HEK293 (cell line): ENCODE measurements at regions not wholly inside any gene's neighbourhood (a gene's known extent, or its start where the extent isn't known, plus 50 kb on each side); places are given as distances from the start of the nearest gene placed in this dataset.

Experiments used
- CTCF ChIA-PET: fragments of 350-600 bp; formaldehyde crosslinking; extraction: SDS; loops from one replicate; lab custom pipeline; 2021; ENCODE audit warnings: antibody characterized with exemption; lab: Yijun Ruan, JAX
- POLR2A ChIA-PET: fragments of 300-600 bp; formaldehyde crosslinking; extraction: SDS; loops from one replicate; lab custom pipeline; 2020; ENCODE audit warnings: antibody characterized with exemption, inconsistent platforms; lab: Yijun Ruan, JAX
- H3K27ac ChIP-seq: fragments of 200-500 bp; sonication (Bioruptor generic); 2 replicates; pipeline ENCODE4 v1.5.1; 2014; ENCODE audit warnings: low read depth, low read length, control low read depth, inconsistent platforms; ENCODE audit errors: extremely low read depth
- H3K36me3 ChIP-seq, 2 experiments: fragments of 200-500 bp in 1 of 2; sonication (Bioruptor generic) in 1 of 2; 1 replicate in 1 of 2; 2 replicates in 1 of 2; pipeline ENCODE4 v1.5.1; 2014 to 2017; ENCODE audit warnings: inconsistent platforms in 2 of 2, low read length in 2 of 2; ENCODE audit not compliant: control insufficient read depth in 2 of 2, insufficient read depth in 1 of 2
- H3K4me1 ChIP-seq: fragments of 200-500 bp; sonication (Bioruptor generic); 2 replicates; pipeline ENCODE4 v1.5.1; 2014; ENCODE audit warnings: mild to moderate bottlenecking, low read length, inconsistent platforms; ENCODE audit not compliant: control insufficient read depth, insufficient read depth
- H3K4me3 ChIP-seq: 2 replicates; pipeline ENCODE4 v1.5.1; 2011; ENCODE audit warnings: low read depth, mild to moderate bottlenecking, control low read depth, low read length, moderate library complexity
- H3K9me3 ChIP-seq: fragments of 200-500 bp; sonication (Bioruptor generic); 2 replicates; pipeline ENCODE4 v1.5.1; 2014; ENCODE audit warnings: low read depth, low read length, inconsistent platforms; ENCODE audit not compliant: control insufficient read depth, insufficient read depth
- KLF9 ChIP-seq: fragments of 450-650 bp; formaldehyde crosslinking; IDR thresholded peaks from 2 replicates; pipeline ENCODE4 v1.5.1; 2016; ENCODE audit warnings: missing biosample characterization, missing genetic modification characterization, low read depth
- MZF1 ChIP-seq: fragments of 450-650 bp; formaldehyde crosslinking; IDR thresholded peaks from 2 replicates; pipeline ENCODE4 v1.5.1; 2017; ENCODE audit warnings: missing biosample characterization, missing genetic modification characterization, borderline replicate concordance
- REPIN1 ChIP-seq: fragments of 450-650 bp; formaldehyde crosslinking; IDR thresholded peaks from 2 replicates; pipeline ENCODE4 v1.5.1; 2017; ENCODE audit warnings: missing biosample characterization, missing genetic modification characterization, low read depth
- SCRT2 ChIP-seq: fragments of 450-650 bp; formaldehyde crosslinking; IDR thresholded peaks from 2 replicates; pipeline ENCODE4 v1.5.1; 2016; ENCODE audit warnings: missing biosample characterization, missing genetic modification characterization
- TRIM28 ChIP-seq: IDR thresholded peaks from 2 replicates; pipeline ENCODE4 v1.6.1; 2011; ENCODE audit warnings: low read length, control low read depth, borderline replicate concordance
- ZBTB21 ChIP-seq: fragments of 450-650 bp; formaldehyde crosslinking; IDR thresholded peaks from 2 replicates; pipeline ENCODE4 v1.5.1; 2017; ENCODE audit warnings: missing biosample characterization, missing genetic modification characterization
- ZBTB7A ChIP-seq: fragments of 450-650 bp; formaldehyde crosslinking; IDR thresholded peaks from 2 replicates; pipeline ENCODE4 v1.5.1; 2016; ENCODE audit warnings: low read depth, missing biosample characterization, missing genetic modification characterization
- ZBTB8A ChIP-seq: fragments of 450-650 bp; formaldehyde crosslinking; IDR thresholded peaks from 2 replicates; pipeline ENCODE4 v1.5.1; 2016; ENCODE audit warnings: missing biosample characterization, missing genetic modification characterization
- ZFP37 ChIP-seq: fragments of 450-650 bp; formaldehyde crosslinking; IDR thresholded peaks from 2 replicates; pipeline ENCODE4 v1.5.1; 2016; ENCODE audit warnings: missing biosample characterization, missing genetic modification characterization
- ZNF112 ChIP-seq: fragments of 450-650 bp; formaldehyde crosslinking; IDR thresholded peaks from 2 replicates; pipeline ENCODE4 v1.5.0; 2017; ENCODE audit warnings: missing biosample characterization, missing genetic modification characterization
- ZNF146 ChIP-seq: fragments of 450-650 bp; formaldehyde crosslinking; IDR thresholded peaks from 2 replicates; pipeline ENCODE4 v1.5.1; 2016; ENCODE audit warnings: missing biosample characterization, missing genetic modification characterization
- ZNF19 ChIP-seq: fragments of 450-650 bp; formaldehyde crosslinking; IDR thresholded peaks from 2 replicates; pipeline ENCODE4; 2016; ENCODE audit warnings: missing biosample characterization, missing genetic modification characterization, low read depth
- ZNF2 ChIP-seq: fragments of 450-650 bp; formaldehyde crosslinking; IDR thresholded peaks from 2 replicates; pipeline ENCODE4 v1.5.1; 2016; ENCODE audit warnings: missing biosample characterization, missing genetic modification characterization
- ZNF341 ChIP-seq: fragments of 450-650 bp; formaldehyde crosslinking; IDR thresholded peaks from 2 replicates; pipeline ENCODE4; 2016; ENCODE audit warnings: low read depth, missing biosample characterization, missing genetic modification characterization
- ZNF394 ChIP-seq: fragments of 450-650 bp; formaldehyde crosslinking; IDR thresholded peaks from 2 replicates; pipeline ENCODE4 v1.5.1; 2016; ENCODE audit warnings: missing biosample characterization, missing genetic modification characterization, mild to moderate bottlenecking, moderate library complexity, borderline replicate concordance
- ZNF558 ChIP-seq: fragments of 450-650 bp; formaldehyde crosslinking; IDR thresholded peaks from 2 replicates; pipeline ENCODE4 v1.5.1; 2016; ENCODE audit warnings: missing biosample characterization, missing genetic modification characterization
- ZNF610 ChIP-seq: fragments of 450-650 bp; formaldehyde crosslinking; IDR thresholded peaks from 2 replicates; pipeline ENCODE4 v1.5.1; 2016; ENCODE audit warnings: missing biosample characterization, missing genetic modification characterization, borderline replicate concordance
- ZNF623 ChIP-seq: fragments of 450-650 bp; formaldehyde crosslinking; IDR thresholded peaks from 2 replicates; pipeline ENCODE4 v1.5.1; 2016; ENCODE audit warnings: missing biosample characterization, missing genetic modification characterization
- ZSCAN16 ChIP-seq: fragments of 450-650 bp; formaldehyde crosslinking; IDR thresholded peaks from 2 replicates; pipeline ENCODE4 v1.5.1; 2016; ENCODE audit warnings: missing biosample characterization, missing genetic modification characterization
- TF ChIP-seq, protein P1 (sequence below): fragments of 450-650 bp; formaldehyde crosslinking; IDR thresholded peaks from 2 replicates; pipeline ENCODE4 v1.5.1; 2016; ENCODE audit warnings: missing biosample characterization, missing genetic modification characterization
- TF ChIP-seq, protein P2 (sequence below): fragments of 450-650 bp; formaldehyde crosslinking; IDR thresholded peaks from 2 replicates; pipeline ENCODE4 v1.5.1; 2017; ENCODE audit warnings: missing biosample characterization, missing genetic modification characterization
- TF ChIP-seq, protein P3 (sequence below): fragments of 450-650 bp; formaldehyde crosslinking; IDR thresholded peaks from 2 replicates; pipeline ENCODE4 v1.5.1; 2017; ENCODE audit warnings: missing biosample characterization, mild to moderate bottlenecking, missing genetic modification characterization, moderate library complexity
- TF ChIP-seq, protein P4 (sequence below): fragments of 450-650 bp; formaldehyde crosslinking; IDR thresholded peaks from 2 replicates; pipeline ENCODE4 v1.5.1; 2017; ENCODE audit warnings: missing biosample characterization, missing genetic modification characterization
- TF ChIP-seq, protein P5 (sequence below): IDR thresholded peaks from 2 replicates; pipeline ENCODE4 v1.6.1; 2011; ENCODE audit warnings: mild to moderate bottlenecking, low read depth, low read length, borderline replicate concordance
- TF ChIP-seq, protein P6 (sequence below): fragments of 450-650 bp; formaldehyde crosslinking; IDR thresholded peaks from 2 replicates; pipeline ENCODE4 v1.5.1; 2016; ENCODE audit warnings: missing biosample characterization, missing genetic modification characterization

DNA sequence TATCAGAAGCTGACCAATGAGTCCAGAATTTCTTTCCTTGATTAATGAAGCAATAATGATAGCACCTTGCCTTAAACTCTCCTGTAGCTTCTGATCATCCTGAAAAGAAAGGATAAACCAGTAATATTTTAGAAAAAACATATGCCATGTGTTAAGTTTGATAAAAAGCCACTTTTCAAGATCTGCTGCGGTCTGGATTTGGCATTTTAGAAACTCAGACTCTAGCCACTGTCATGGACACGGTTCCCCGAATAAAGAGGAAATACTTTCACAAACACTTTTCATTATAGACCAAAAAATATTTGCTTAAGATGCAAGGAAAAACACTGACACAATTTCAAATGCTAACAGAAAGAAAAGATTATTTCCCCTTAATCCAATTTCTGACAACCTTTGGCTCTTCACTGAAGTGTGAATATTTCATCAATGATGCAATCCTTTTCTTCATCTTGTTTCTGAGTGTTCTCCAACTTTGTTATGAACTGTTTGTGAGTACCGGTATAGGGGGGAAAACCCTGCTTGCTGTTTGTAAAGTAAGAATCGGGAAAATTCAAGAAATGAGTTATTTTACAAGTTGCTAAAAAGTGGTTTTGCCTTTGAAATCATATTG, 329.5 kb downstream of the CRPPA start:
- CTCF ChIA-PET = interaction anchor here (0.6 to 1.0 kb wide), 2 partner anchors 8 to 16 kb away, joined by 3 to 5 read pairs; no protein-coding TSS in a partner anchor
- Histone ChIP-seq H3K9me3 (no peaks in the 10 kb centered on the region), H3K36me3 (no peaks in the 10 kb centered on the region), H3K27ac (no peak overlapping the region), H3K4me1 (no peaks in the 10 kb centered on the region), H3K4me3 (no peak overlapping the region)
- POLR2A ChIA-PET = no interaction called here
- no peak for TF ChIP-seq ZBTB21 (tag by site-specific recombination)
- TF ChIP-seq ZFP37 (tag by site-specific recombination) = no peak

DNA sequence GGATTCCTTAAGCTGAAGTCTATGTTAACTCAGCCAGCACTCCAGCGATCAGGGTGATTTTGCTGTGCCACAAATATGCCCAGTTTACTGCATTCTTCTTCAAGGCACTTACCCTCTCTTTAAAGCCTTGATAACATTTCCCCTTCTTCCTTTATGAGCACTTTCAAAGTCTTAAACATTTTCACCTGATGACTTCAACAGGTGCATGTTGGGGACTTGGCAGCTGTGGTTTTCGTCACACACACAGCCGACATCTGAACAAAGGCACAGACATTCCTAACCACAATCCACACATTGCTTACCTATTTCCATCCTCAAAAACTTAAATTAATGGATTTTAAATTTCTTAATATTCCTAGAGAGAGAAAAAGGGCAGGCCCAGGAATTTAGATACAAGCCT, 331.5 kb downstream of the CRPPA start:
- no peaks in the 10 kb centered on the region for H3K36me3 ChIP-seq
- CTCF ChIA-PET = no interaction called here
- POLR2A ChIA-PET = no interaction called here
- no peak overlapping the region for H3K27ac ChIP-seq
- TF ChIP-seq, protein P1, sequence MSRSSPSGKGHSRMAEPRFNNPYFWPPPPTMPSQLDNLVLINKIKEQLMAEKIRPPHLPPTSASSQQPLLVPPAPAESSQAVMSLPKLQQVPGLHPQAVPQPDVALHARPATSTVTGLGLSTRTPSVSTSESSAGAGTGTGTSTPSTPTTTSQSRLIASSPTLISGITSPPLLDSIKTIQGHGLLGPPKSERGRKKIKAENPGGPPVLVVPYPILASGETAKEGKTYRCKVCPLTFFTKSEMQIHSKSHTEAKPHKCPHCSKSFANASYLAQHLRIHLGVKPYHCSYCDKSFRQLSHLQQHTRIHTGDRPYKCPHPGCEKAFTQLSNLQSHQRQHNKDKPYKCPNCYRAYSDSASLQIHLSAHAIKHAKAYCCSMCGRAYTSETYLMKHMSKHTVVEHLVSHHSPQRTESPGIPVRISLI (tag by site-specific recombination) = no peak
- TF ChIP-seq ZNF394 (no peak), ZNF19 (tag by site-specific recombination) (no peak), ZNF341 (tag by site-specific recombination) (no peak), ZNF610 (tag by site-specific recombination) (no peak), ZNF2 (tag by site-specific recombination) (no peak), ZBTB8A (tag by site-specific recombination) (no peak), MZF1 (tag by site-specific recombination) (no peak), ZNF623 (tag by site-specific recombination) (no peak), ZBTB7A (no peak), TRIM28 (no peak), SCRT2 (tag by site-specific recombination) (no peak), ZNF146 (tag by site-specific recombination) (no peak)
- TF ChIP-seq, protein P2, sequence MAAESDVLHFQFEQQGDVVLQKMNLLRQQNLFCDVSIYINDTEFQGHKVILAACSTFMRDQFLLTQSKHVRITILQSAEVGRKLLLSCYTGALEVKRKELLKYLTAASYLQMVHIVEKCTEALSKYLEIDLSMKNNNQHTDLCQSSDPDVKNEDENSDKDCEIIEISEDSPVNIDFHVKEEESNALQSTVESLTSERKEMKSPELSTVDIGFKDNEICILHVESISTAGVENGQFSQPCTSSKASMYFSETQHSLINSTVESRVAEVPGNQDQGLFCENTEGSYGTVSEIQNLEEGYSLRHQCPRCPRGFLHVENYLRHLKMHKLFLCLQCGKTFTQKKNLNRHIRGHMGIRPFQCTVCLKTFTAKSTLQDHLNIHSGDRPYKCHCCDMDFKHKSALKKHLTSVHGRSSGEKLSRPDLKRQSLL (tag by site-specific recombination) = no peak
- TF ChIP-seq, protein P3, sequence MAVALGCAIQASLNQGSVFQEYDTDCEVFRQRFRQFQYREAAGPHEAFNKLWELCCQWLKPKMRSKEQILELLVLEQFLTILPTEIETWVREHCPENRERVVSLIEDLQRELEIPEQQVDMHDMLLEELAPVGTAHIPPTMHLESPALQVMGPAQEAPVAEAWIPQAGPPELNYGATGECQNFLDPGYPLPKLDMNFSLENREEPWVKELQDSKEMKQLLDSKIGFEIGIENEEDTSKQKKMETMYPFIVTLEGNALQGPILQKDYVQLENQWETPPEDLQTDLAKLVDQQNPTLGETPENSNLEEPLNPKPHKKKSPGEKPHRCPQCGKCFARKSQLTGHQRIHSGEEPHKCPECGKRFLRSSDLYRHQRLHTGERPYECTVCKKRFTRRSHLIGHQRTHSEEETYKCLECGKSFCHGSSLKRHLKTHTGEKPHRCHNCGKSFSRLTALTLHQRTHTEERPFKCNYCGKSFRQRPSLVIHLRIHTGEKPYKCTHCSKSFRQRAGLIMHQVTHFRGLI (tag by site-specific recombination) = no peak
- no peaks in the 10 kb centered on the region for H3K9me3 ChIP-seq
- no peaks in the 10 kb centered on the region for H3K4me1 ChIP-seq
- no peak overlapping the region for H3K4me3 ChIP-seq

DNA sequence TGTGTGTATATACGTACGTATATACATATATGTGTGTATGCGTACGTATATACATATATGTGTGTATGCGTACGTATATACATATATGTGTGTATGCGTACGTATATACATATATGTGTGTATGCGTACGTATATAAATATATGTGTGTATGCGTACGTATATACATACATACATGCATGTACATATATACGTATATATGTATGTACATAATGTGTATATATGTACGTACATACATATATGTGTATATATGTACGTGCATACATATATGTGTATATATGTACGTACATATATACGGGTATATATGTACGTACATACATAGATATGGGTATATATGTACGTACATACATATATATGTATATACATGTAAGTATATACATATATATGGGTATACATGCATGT, 332.1 kb downstream of the CRPPA start:
- CTCF ChIA-PET = interaction anchor here (1.2 kb wide), 1 partner anchor 9 kb away, joined by 6 read pairs; no protein-coding TSS in a partner anchor
- no peak for TF ChIP-seq ZSCAN16 (tag by site-specific recombination)
- TF ChIP-seq ZNF558 = no peak
- TF ChIP-seq, protein P4, sequence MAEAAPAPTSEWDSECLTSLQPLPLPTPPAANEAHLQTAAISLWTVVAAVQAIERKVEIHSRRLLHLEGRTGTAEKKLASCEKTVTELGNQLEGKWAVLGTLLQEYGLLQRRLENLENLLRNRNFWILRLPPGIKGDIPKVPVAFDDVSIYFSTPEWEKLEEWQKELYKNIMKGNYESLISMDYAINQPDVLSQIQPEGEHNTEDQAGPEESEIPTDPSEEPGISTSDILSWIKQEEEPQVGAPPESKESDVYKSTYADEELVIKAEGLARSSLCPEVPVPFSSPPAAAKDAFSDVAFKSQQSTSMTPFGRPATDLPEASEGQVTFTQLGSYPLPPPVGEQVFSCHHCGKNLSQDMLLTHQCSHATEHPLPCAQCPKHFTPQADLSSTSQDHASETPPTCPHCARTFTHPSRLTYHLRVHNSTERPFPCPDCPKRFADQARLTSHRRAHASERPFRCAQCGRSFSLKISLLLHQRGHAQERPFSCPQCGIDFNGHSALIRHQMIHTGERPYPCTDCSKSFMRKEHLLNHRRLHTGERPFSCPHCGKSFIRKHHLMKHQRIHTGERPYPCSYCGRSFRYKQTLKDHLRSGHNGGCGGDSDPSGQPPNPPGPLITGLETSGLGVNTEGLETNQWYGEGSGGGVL (tag by site-specific recombination) = no peak
- no peak for TF ChIP-seq KLF9 (tag by site-specific recombination)
- TF ChIP-seq, protein P5, sequence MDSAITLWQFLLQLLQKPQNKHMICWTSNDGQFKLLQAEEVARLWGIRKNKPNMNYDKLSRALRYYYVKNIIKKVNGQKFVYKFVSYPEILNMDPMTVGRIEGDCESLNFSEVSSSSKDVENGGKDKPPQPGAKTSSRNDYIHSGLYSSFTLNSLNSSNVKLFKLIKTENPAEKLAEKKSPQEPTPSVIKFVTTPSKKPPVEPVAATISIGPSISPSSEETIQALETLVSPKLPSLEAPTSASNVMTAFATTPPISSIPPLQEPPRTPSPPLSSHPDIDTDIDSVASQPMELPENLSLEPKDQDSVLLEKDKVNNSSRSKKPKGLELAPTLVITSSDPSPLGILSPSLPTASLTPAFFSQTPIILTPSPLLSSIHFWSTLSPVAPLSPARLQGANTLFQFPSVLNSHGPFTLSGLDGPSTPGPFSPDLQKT = no peak
- no peak for TF ChIP-seq REPIN1 (tag by site-specific recombination)
- TF ChIP-seq, protein P6, sequence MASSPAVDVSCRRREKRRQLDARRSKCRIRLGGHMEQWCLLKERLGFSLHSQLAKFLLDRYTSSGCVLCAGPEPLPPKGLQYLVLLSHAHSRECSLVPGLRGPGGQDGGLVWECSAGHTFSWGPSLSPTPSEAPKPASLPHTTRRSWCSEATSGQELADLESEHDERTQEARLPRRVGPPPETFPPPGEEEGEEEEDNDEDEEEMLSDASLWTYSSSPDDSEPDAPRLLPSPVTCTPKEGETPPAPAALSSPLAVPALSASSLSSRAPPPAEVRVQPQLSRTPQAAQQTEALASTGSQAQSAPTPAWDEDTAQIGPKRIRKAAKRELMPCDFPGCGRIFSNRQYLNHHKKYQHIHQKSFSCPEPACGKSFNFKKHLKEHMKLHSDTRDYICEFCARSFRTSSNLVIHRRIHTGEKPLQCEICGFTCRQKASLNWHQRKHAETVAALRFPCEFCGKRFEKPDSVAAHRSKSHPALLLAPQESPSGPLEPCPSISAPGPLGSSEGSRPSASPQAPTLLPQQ (tag by site-specific recombination) = no peak
- TF ChIP-seq ZNF112 (tag by site-specific recombination) = no peak

More for the DNA sequence above, 332.1 kb downstream of the CRPPA start:
- POLR2A ChIA-PET = no interaction called here
- no peak overlapping the region for H3K4me3 ChIP-seq
- H3K36me3 ChIP-seq = no peaks in the 10 kb centered on the region
- peaks cover 3% of the 10 kb centered on the region; the same call in 1 of the 2 replicates for H3K4me1 ChIP-seq
- H3K9me3 ChIP-seq = no peaks in the 10 kb centered on the region
- H3K27ac ChIP-seq = no peak overlapping the region
